Esophagus squamous epithelium (tissue), 4 donors: ENCODE measurements at regions not wholly inside any gene's neighbourhood (a gene's known extent, or its start where the extent isn't known, plus 50 kb on each side); places are given as distances from the start of the nearest gene placed in this dataset.

Experiments used
- CTCF ChIP-seq, 6 experiments: fragments of 450-650 bp in 4 of 6; fragments of 200-600 bp in 2 of 6; sonication (generic) in 2 of 6; IDR thresholded peaks; one replicate each; pipeline ENCODE4 v1.5.1; 2016 to 2019; ENCODE audit warnings: antibody characterized with exemption in 6 of 6, mild to moderate bottlenecking in 4 of 6, moderate library complexity in 4 of 6
- POLR2A ChIP-seq, 4 donors: fragments of 450-650 bp; IDR thresholded peaks; one replicate each; pipeline ENCODE4 v1.6.1; 2017; ENCODE audit warnings: antibody characterized with exemption in 4 of 4, mild to moderate bottlenecking in 4 of 4, moderate library complexity in 3 of 4

- TF ChIP-seq CTCF (IDR thresholded peaks at IDR 0.05) (no peak), POLR2A (IDR thresholded peaks at IDR 0.05) (no peak)
These were observed 734.9 kb downstream of the VRK1 start for GRCh38 chr14:97532052-97532451.
